ENCODE measurements at regions not wholly inside any gene's neighbourhood (a gene's known extent, or its start where the extent isn't known, plus 50 kb on each side); places are given as distances from the start of the nearest gene placed in this dataset.

GRCh38 chr20:39136798-39137197 is 174.7 kb downstream of the DHX35 start:
- Histone ChIP-seq H2AFZ (ENCODE audit: low read length) (no peak overlapping the region), H3K27me3 (ENCODE audit: insufficient read depth, low read length) (no peaks in the 10 kb centered on the region), H3K27ac (ENCODE audit: low read depth, low read length) (no peak overlapping the region)

GRCh38 chr20:39135885-39136544 is 173.9 kb downstream of the DHX35 start:
- Histone ChIP-seq H3K36me3 (ENCODE audit: insufficient read depth, low read length) (no peaks in the 10 kb centered on the region), H4K20me1 (ENCODE audit: insufficient read depth, low read length) (no peaks in the 10 kb centered on the region), H3K79me2 (ENCODE audit: insufficient read depth, low read length) (no peaks in the 10 kb centered on the region), H3K27me3 (ENCODE audit: insufficient read depth, low read length) (no peaks in the 10 kb centered on the region), H3K9me3 (ENCODE audit: low read depth, low read length) (no peaks in the 10 kb centered on the region), H3K4me1 (ENCODE audit: insufficient read depth, low read length) (no peaks in the 10 kb centered on the region), H3K27ac (ENCODE audit: low read depth, low read length) (no peak overlapping the region), H3K4me2 (ENCODE audit: insufficient read depth, low read length) (no peak overlapping the region), H2AFZ (ENCODE audit: low read length) (no peak overlapping the region), H3K4me3 (ENCODE audit: insufficient read depth, low read length) (no peak overlapping the region)
- no peak for TF ChIP-seq CTCF (IDR thresholded peaks at IDR 0.05; ENCODE audit: extremely low read depth, low read depth, low read length)
- DNase-seq (ENCODE audit: insufficient read length, low spot score, missing footprints), result no peak

More at GRCh38 chr20:39136798-39137197, 174.7 kb downstream of the DHX35 start:
- Histone ChIP-seq H3K36me3 (ENCODE audit: insufficient read depth, low read length) (no peaks in the 10 kb centered on the region), H4K20me1 (ENCODE audit: insufficient read depth, low read length) (no peaks in the 10 kb centered on the region), H3K4me2 (ENCODE audit: insufficient read depth, low read length) (no peak overlapping the region), H3K9me3 (ENCODE audit: low read depth, low read length) (no peaks in the 10 kb centered on the region), H3K79me2 (ENCODE audit: insufficient read depth, low read length) (no peaks in the 10 kb centered on the region), H3K4me1 (ENCODE audit: insufficient read depth, low read length) (no peaks in the 10 kb centered on the region), H3K4me3 (ENCODE audit: insufficient read depth, low read length) (no peak overlapping the region)
- no peak for DNase-seq (ENCODE audit: insufficient read length, low spot score, missing footprints)
- TF ChIP-seq CTCF (IDR thresholded peaks at IDR 0.05; ENCODE audit: extremely low read depth, low read depth, low read length), result no peak

- Histone ChIP-seq H2AFZ (ENCODE audit: low read length) (no peak overlapping the region), H3K4me1 (ENCODE audit: insufficient read depth, low read length) (no peaks in the 10 kb centered on the region), H3K27me3 (ENCODE audit: insufficient read depth, low read length) (no peaks in the 10 kb centered on the region), H3K36me3 (ENCODE audit: insufficient read depth, low read length) (no peaks in the 10 kb centered on the region), H3K27ac (ENCODE audit: low read depth, low read length) (no peak overlapping the region), H3K4me2 (ENCODE audit: insufficient read depth, low read length) (no peak overlapping the region), H3K9me3 (ENCODE audit: low read depth, low read length) (no peaks in the 10 kb centered on the region), H4K20me1 (ENCODE audit: insufficient read depth, low read length) (no peaks in the 10 kb centered on the region), H3K4me3 (ENCODE audit: insufficient read depth, low read length) (no peak overlapping the region), H3K79me2 (ENCODE audit: insufficient read depth, low read length) (no peaks in the 10 kb centered on the region)
- TF ChIP-seq CTCF (IDR thresholded peaks at IDR 0.05; ENCODE audit: extremely low read depth, low read depth, low read length), result no peak
- no peak for DNase-seq (ENCODE audit: insufficient read length, low spot score, missing footprints)
Measured at GRCh38 chr20:39133201-39133600, 171.1 kb downstream of the DHX35 start.

- no peaks in the 10 kb centered on the region for H3K9me3 ChIP-seq (ENCODE audit: low read depth, low read length)
- DNase-seq (ENCODE audit: insufficient read length, low spot score, missing footprints), result no peak
- H3K27ac ChIP-seq (ENCODE audit: low read depth, low read length), result no peak overlapping the region
- H4K20me1 ChIP-seq (ENCODE audit: insufficient read depth, low read length), result no peaks in the 10 kb centered on the region
- TF ChIP-seq CTCF (IDR thresholded peaks at IDR 0.05; ENCODE audit: extremely low read depth, low read depth, low read length), result no peak
- H3K4me2 ChIP-seq (ENCODE audit: insufficient read depth, low read length), result no peak overlapping the region
- H3K79me2 ChIP-seq (ENCODE audit: insufficient read depth, low read length), result no peaks in the 10 kb centered on the region
- H3K27me3 ChIP-seq (ENCODE audit: insufficient read depth, low read length), result no peaks in the 10 kb centered on the region
- H2AFZ ChIP-seq (ENCODE audit: low read length), result no peak overlapping the region
- no peak overlapping the region for H3K4me3 ChIP-seq (ENCODE audit: insufficient read depth, low read length)
- H3K36me3 ChIP-seq (ENCODE audit: insufficient read depth, low read length), result no peaks in the 10 kb centered on the region
- H3K4me1 ChIP-seq (ENCODE audit: insufficient read depth, low read length), result no peaks in the 10 kb centered on the region
Measured at GRCh38 chr20:39132511-39132910, 170.4 kb downstream of the DHX35 start.
